ENCODE measurements at regions not wholly inside any gene's neighbourhood (a gene's known extent, or its start where the extent isn't known, plus 50 kb on each side); places are given as distances from the start of the nearest gene placed in this dataset.

DNA sequence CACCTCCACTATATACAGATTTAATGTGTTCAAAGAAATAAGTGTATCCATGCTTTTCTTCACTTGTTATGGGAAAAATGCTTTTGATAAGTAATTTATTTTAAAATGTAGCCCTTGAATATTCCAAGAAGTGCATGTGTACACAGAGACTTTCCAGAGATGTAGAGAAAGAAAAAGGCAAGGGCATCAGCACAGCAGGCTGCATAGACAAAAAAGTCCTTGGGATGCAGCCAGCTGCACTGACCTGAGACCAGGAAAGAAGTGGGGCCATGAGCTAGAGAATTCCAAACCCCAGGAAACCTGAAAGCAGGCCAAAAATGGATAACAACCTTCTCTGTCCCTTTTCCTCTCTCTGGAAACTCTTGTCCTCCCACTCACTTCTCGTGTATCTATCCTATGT is 51.6 kb upstream of the PRDM8 start:
- Histone ChIP-seq H3K9me1 (ENCODE audit: insufficient read depth, low read length) (no peaks in the 10 kb centered on the region), H3K79me1 (ENCODE audit: low read depth in 1 of 2, low read length in 2 of 2) (no peaks in the 10 kb centered on the region), H2BK5ac (ENCODE audit: low read depth, low read length, poor library complexity, severe bottlenecking) (no peak overlapping the region), H3K9me3 (ENCODE audit: control insufficient read depth, insufficient read depth, low read length) (no peaks in the 10 kb centered on the region), H3K4me3 (ENCODE audit: insufficient read depth, low read depth, low read length) (no peak overlapping the region), H2BK15ac (ENCODE audit: low read depth, low read length) (no peak overlapping the region), H2BK120ac (ENCODE audit: low read depth, low read length) (no peak overlapping the region), H3K4ac (ENCODE audit: low read depth, low read length) (no peak overlapping the region), H2AFZ (replicated peaks; ENCODE audit: low read length, poor library complexity) (no peak overlapping the region), H3K14ac (replicated peaks; ENCODE audit: low read depth, low read length) (no peak overlapping the region), H4K8ac (ENCODE audit: low read depth in 2 of 2, low read length in 2 of 2) (no peak overlapping the region), H3K9ac (ENCODE audit: low read depth, low read length) (no peak overlapping the region), H3K27me3 (ENCODE audit: control insufficient read depth, insufficient read depth, low read length) (no peaks in the 10 kb centered on the region), H3K4me1 (ENCODE audit: control insufficient read depth, insufficient read depth, low read length) (no peaks in the 10 kb centered on the region), H3K18ac (ENCODE audit: low read depth, low read length) (no peak overlapping the region), H3K23ac (ENCODE audit: low read depth, low read length) (no peak overlapping the region), H2BK20ac (ENCODE audit: low read depth, low read length) (no peak overlapping the region), H4K20me1 (ENCODE audit: insufficient read depth, low read length) (no peaks in the 10 kb centered on the region), H4K5ac (ENCODE audit: low read depth, low read length) (no peak overlapping the region), H3K27ac (ENCODE audit: insufficient read depth, low read length) (no peak overlapping the region), H4K91ac (ENCODE audit: insufficient read depth, low read depth, low read length) (no peak overlapping the region), H3K36me3 (ENCODE audit: control insufficient read depth, insufficient read depth, low read length) (no peaks in the 10 kb centered on the region), H3K56ac (ENCODE audit: extremely low read depth, insufficient read depth, low read length) (no peak overlapping the region), H3K4me2 (ENCODE audit: low read depth, low read length) (no peak overlapping the region), H2AK5ac (ENCODE audit: low read depth, low read length) (no peak overlapping the region), H2AK9ac (replicated peaks; ENCODE audit: low read depth, low read length, poor library complexity) (no peak overlapping the region)
- no peak for ATAC-seq (ENCODE audit: low read depth)
- no peak for DNase-seq
- in situ Hi-C loops (cut with MboI; ENCODE audit: low sequenced_read_pairs): no loop called here
- POLR2A ChIA-PET (ENCODE audit: unreplicated experiment): no interaction called here
- intact Hi-C loops (cut with micrococcal nuclease): no loop called here
- no TSS peak for BruUV-seq (replicated peaks)
- WGBS, 2 experiments (ENCODE audit: extremely low coverage in 2 of 2, insufficient read length in 1 of 2): no CpG with 5 or more reads among the region's 1 CpG
- CTCF ChIA-PET: no interaction called here
- dilution Hi-C loops (cut with HindIII; ENCODE audit: low sequenced_read_pairs, unreplicated experiment): no loop called here
- TF ChIP-seq MXI1 (IDR thresholded peaks at IDR 0.05; ENCODE audit: borderline replicate concordance, low read depth, low read length) (no peak), CHD1 (IDR thresholded peaks at IDR 0.05; ENCODE audit: low read depth, low read length) (no peak), SMC3 (IDR thresholded peaks at IDR 0.05; ENCODE audit: low read depth, low read length) (no peak), RFX5 (IDR thresholded peaks at IDR 0.05; ENCODE audit: low read depth, low read length) (no peak), RCOR1 (IDR thresholded peaks at IDR 0.05; ENCODE audit: insufficient replicate concordance, low read length) (no peak), POLR2A (IDR thresholded peaks at IDR 0.05; ENCODE audit: low read depth, low read length) (no peak), FOS (IDR thresholded peaks at IDR 0.05; ENCODE audit: low read depth, low read length) (no peak), CEBPB (IDR thresholded peaks at IDR 0.05; ENCODE audit: low read depth, low read length) (no peak), BHLHE40 (IDR thresholded peaks at IDR 0.05; ENCODE audit: low read depth, low read length) (no peak), MAFK (IDR thresholded peaks at IDR 0.05; ENCODE audit: low read depth, low read length) (no peak), MAZ (IDR thresholded peaks at IDR 0.05; ENCODE audit: borderline replicate concordance, low read depth, low read length) (no peak), NFE2L2 (IDR thresholded peaks at IDR 0.05; ENCODE audit: low read depth, low read length) (no peak), RAD21 (IDR thresholded peaks at IDR 0.05; ENCODE audit: low read length) (no peak)
- TF ChIP-seq, protein P1, sequence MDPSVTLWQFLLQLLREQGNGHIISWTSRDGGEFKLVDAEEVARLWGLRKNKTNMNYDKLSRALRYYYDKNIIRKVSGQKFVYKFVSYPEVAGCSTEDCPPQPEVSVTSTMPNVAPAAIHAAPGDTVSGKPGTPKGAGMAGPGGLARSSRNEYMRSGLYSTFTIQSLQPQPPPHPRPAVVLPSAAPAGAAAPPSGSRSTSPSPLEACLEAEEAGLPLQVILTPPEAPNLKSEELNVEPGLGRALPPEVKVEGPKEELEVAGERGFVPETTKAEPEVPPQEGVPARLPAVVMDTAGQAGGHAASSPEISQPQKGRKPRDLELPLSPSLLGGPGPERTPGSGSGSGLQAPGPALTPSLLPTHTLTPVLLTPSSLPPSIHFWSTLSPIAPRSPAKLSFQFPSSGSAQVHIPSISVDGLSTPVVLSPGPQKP (IDR thresholded peaks at IDR 0.05; ENCODE audit: borderline replicate concordance, low read depth, low read length): no peak
- TF ChIP-seq, protein P2, sequence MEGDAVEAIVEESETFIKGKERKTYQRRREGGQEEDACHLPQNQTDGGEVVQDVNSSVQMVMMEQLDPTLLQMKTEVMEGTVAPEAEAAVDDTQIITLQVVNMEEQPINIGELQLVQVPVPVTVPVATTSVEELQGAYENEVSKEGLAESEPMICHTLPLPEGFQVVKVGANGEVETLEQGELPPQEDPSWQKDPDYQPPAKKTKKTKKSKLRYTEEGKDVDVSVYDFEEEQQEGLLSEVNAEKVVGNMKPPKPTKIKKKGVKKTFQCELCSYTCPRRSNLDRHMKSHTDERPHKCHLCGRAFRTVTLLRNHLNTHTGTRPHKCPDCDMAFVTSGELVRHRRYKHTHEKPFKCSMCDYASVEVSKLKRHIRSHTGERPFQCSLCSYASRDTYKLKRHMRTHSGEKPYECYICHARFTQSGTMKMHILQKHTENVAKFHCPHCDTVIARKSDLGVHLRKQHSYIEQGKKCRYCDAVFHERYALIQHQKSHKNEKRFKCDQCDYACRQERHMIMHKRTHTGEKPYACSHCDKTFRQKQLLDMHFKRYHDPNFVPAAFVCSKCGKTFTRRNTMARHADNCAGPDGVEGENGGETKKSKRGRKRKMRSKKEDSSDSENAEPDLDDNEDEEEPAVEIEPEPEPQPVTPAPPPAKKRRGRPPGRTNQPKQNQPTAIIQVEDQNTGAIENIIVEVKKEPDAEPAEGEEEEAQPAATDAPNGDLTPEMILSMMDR (conservative IDR thresholded peaks at IDR 0.05; ENCODE audit: low read depth, low read length): no peak
- TF ChIP-seq, protein P3, sequence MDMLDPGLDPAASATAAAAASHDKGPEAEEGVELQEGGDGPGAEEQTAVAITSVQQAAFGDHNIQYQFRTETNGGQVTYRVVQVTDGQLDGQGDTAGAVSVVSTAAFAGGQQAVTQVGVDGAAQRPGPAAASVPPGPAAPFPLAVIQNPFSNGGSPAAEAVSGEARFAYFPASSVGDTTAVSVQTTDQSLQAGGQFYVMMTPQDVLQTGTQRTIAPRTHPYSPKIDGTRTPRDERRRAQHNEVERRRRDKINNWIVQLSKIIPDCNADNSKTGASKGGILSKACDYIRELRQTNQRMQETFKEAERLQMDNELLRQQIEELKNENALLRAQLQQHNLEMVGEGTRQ (IDR thresholded peaks at IDR 0.05; ENCODE audit: low read depth, low read length): no peak

All from IMR-90 (cell line).